RWPE2 (cell line): ENCODE measurements at regions not wholly inside any gene's neighbourhood (a gene's known extent, or its start where the extent isn't known, plus 50 kb on each side); places are given as distances from the start of the nearest gene placed in this dataset.

ENCODE experiments used
- ATAC-seq: fragments of 200-7000 bp; cut with Tn5 transposase; 3 replicates; pipeline ENCODE4 v1.9.1; 2021; ENCODE audit warnings: low read depth
- DNase-seq: peaks from one replicate; pipeline ENCODE4 v3.0.0-alpha.2; 2020; ENCODE audit warnings: low spot score
- H3K27ac ChIP-seq: fragments of 450-650 bp; 2 replicates; pipeline ENCODE4 v1.5.1; 2017; ENCODE audit warnings: mild to moderate bottlenecking; ENCODE audit not compliant: poor library complexity, severe bottlenecking
- H3K27me3 ChIP-seq: fragments of 250-450 bp; sonication (Bioruptor Pico); 2 replicates; pipeline ENCODE4 v1.5.1; 2021; ENCODE audit warnings: mild to moderate bottlenecking, moderate library complexity; ENCODE audit not compliant: insufficient read depth, poor library complexity, severe bottlenecking
- H3K36me3 ChIP-seq: fragments of 250-450 bp; sonication (Bioruptor Pico); 2 replicates; pipeline ENCODE4 v1.5.1; 2020; ENCODE audit warnings: low read depth, mild to moderate bottlenecking, moderate library complexity
- H3K4me1 ChIP-seq: fragments of 250-450 bp; sonication (Bioruptor Pico); 2 replicates; pipeline ENCODE4 v1.5.1; 2021; ENCODE audit warnings: mild to moderate bottlenecking, moderate library complexity; ENCODE audit not compliant: insufficient read depth, poor library complexity, severe bottlenecking
- H3K4me3 ChIP-seq: fragments of 250-450 bp; sonication (Bioruptor Pico); 2 replicates; pipeline ENCODE4 v1.5.1; 2021; ENCODE audit warnings: mild to moderate bottlenecking, moderate library complexity; ENCODE audit not compliant: severe bottlenecking
- H3K9me3 ChIP-seq: fragments of 250-450 bp; sonication (Bioruptor Pico); 2 replicates; pipeline ENCODE4 v1.5.1; 2021; ENCODE audit warnings: mild to moderate bottlenecking, moderate library complexity; ENCODE audit not compliant: severe bottlenecking
- TF ChIP-seq, protein P1 (sequence below): fragments of 450-650 bp; IDR thresholded peaks from one replicate; pipeline ENCODE4 v1.5.1; 2017; ENCODE audit warnings: mild to moderate bottlenecking, moderate library complexity; ENCODE audit not compliant: poor library complexity, severe bottlenecking

DNA sequence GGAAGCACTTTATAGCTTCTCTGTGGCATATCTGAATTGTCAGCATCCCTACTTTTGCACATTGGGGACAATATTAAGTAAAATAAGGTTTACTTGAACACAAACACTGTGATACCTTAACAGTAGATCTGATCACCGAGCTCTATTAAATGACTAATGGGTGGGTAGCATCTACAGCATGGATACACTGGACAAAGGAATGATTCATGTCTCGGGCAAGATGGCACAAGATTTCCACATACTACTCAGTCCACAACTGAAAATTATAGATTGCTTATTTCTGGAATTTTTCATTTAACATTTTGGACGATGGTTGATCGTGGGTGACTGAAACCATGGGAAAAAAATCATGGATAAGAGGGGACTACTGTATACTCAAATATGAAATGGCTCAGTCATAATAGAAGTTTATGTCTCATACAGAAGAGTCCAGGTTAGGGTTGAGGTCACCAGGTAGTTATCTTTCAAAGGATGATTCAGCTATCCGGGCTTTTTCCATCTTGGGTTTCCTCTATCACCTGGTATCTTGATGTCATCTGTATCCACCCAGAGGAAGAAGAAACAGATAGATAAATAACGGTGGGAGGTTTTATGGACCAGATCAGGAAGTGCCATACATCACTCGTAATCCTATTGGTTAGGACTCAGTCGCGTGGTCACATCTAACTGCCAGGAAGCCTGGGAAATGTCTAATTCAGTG, 320.0 kb upstream of the RARB start:
- ATAC-seq (peak; percentile 59; the same call in 2 of the 3 replicates), DNase-seq (no peak)
- TF ChIP-seq, protein P1, sequence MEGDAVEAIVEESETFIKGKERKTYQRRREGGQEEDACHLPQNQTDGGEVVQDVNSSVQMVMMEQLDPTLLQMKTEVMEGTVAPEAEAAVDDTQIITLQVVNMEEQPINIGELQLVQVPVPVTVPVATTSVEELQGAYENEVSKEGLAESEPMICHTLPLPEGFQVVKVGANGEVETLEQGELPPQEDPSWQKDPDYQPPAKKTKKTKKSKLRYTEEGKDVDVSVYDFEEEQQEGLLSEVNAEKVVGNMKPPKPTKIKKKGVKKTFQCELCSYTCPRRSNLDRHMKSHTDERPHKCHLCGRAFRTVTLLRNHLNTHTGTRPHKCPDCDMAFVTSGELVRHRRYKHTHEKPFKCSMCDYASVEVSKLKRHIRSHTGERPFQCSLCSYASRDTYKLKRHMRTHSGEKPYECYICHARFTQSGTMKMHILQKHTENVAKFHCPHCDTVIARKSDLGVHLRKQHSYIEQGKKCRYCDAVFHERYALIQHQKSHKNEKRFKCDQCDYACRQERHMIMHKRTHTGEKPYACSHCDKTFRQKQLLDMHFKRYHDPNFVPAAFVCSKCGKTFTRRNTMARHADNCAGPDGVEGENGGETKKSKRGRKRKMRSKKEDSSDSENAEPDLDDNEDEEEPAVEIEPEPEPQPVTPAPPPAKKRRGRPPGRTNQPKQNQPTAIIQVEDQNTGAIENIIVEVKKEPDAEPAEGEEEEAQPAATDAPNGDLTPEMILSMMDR, result no peak
- Histone ChIP-seq H3K36me3 (no peaks in the 10 kb centered on the region), H3K27ac (no peak overlapping the region), H3K4me3 (no peak overlapping the region), H3K9me3 (no peaks in the 10 kb centered on the region), H3K4me1 (no peaks in the 10 kb centered on the region), H3K27me3 (no peaks in the 10 kb centered on the region)

DNA sequence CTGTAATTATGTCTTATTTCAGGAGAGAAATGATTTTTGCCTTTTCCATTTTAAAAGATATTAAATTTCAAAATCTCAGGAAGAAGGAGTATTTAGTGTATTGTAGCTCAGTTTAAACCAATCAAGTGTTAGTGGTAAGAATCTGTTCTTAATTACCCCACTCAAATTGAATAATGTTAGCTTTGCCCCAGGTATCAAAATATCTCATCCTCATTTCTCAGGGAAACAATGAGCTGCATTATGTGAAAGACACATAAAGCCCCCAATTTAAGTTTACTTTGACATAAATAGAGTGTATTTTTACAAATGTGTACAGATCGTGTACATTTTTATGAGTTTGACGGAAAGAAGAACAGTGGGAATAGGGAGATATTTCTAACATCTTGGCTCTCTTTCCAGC, 317.4 kb upstream of the RARB start:
- Histone ChIP-seq H3K27me3 (no peaks in the 10 kb centered on the region), H3K9me3 (no peaks in the 10 kb centered on the region), H3K27ac (no peak overlapping the region), H3K36me3 (no peaks in the 10 kb centered on the region), H3K4me3 (no peak overlapping the region), H3K4me1 (no peaks in the 10 kb centered on the region)
- DNase-seq (no peak), ATAC-seq (no peak)
- TF ChIP-seq, protein P1, result no peak

DNA sequence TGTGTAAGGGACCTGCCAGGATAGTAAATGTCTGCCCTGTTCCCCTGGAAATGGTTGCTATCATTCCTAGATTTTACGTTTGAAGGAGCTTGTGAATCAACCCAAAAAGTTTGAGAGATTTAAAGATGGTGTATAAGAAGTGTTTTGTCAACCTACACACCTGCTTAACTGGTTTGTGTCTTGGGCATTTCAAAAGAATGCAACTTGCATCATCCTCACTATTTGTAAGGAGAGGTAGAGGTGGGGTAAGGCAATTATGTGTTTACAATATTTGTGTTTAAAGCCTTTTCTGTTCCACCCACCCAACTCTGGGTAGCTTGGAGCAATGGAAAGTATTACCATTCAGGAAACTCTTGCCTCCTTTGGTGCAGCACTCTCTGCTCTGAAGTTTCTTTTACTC, 314.2 kb upstream of the RARB start:
- Histone ChIP-seq H3K9me3 (no peaks in the 10 kb centered on the region), H3K4me3 (no peak overlapping the region), H3K4me1 (no peaks in the 10 kb centered on the region), H3K27ac (no peak overlapping the region), H3K36me3 (no peaks in the 10 kb centered on the region), H3K27me3 (no peaks in the 10 kb centered on the region)
- no peak for ATAC-seq
- TF ChIP-seq, protein P1, result no peak
- DNase-seq, result no peak

DNA sequence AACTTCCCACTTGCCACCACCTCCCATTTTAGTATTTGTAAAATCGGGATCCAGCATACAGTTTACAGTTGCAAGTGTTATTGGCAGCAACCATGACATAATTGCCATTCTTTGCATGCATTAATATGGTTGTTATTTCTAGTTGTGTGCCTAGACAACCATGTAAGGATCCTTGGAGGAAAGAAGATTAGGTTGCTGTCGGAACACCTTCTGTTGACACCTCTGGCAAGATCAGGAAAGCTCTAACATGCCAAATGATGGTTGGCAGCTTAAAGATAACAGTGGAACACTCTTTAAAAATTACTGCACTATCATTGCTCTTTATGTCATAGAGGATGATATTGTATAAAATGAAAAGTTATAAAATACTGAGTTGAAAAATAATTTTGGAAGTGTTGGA, 313.5 kb upstream of the RARB start:
- Histone ChIP-seq H3K36me3 (no peaks in the 10 kb centered on the region), H3K4me3 (no peak overlapping the region), H3K9me3 (no peaks in the 10 kb centered on the region), H3K4me1 (no peaks in the 10 kb centered on the region), H3K27ac (no peak overlapping the region), H3K27me3 (no peaks in the 10 kb centered on the region)
- TF ChIP-seq, protein P1, result no peak
- no peak for ATAC-seq
- no peak for DNase-seq

DNA sequence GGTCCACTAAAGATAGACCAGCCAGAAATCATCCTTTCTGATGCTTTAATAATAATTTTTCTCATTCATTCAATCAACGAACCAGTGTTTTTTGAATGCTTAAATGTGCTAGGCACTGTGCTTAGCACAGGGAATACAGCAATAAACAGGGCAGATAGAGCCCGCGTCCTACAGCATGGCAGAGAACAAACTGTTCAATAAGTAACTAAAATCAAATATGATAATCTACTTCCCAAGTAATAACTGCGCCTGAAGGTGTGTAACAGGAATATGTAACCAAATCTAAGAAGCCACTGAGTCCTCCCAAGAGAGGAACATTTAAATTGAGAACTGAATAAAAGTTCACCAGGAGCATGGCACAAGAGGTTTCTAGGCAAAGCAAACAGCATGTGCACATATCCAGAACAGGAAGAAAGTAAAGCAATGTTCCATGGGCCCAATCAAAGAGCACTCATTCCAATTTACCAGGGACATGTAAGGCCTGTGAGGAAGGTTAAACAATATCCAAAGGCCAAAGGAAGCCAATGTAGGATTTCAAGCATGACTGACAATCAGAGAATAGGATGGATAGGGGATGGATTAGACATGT, 311.0 kb upstream of the RARB start:
- Histone ChIP-seq H3K9me3 (no peaks in the 10 kb centered on the region), H3K4me1 (no peaks in the 10 kb centered on the region), H3K27me3 (no peaks in the 10 kb centered on the region), H3K4me3 (no peak overlapping the region), H3K27ac (no peak overlapping the region), H3K36me3 (no peaks in the 10 kb centered on the region)
- TF ChIP-seq, protein P1, result no peak
- ATAC-seq (no peak), DNase-seq (no peak)
